DMS 273 (cell line): ENCODE measurements at regions not wholly inside any gene's neighbourhood (a gene's known extent, or its start where the extent isn't known, plus 50 kb on each side); places are given as distances from the start of the nearest gene placed in this dataset.
"Not testable (repeated sequence)": the region's sequence is repeated elsewhere in the genome, so short reads cannot be mapped to it uniquely, and the experiment has no call there.

Experiments
- DNase-seq: peaks from one replicate; lab custom pipeline; 2025; ENCODE audit not compliant: unreplicated experiment; lab: John Stamatoyannopoulos, UW

DNA sequence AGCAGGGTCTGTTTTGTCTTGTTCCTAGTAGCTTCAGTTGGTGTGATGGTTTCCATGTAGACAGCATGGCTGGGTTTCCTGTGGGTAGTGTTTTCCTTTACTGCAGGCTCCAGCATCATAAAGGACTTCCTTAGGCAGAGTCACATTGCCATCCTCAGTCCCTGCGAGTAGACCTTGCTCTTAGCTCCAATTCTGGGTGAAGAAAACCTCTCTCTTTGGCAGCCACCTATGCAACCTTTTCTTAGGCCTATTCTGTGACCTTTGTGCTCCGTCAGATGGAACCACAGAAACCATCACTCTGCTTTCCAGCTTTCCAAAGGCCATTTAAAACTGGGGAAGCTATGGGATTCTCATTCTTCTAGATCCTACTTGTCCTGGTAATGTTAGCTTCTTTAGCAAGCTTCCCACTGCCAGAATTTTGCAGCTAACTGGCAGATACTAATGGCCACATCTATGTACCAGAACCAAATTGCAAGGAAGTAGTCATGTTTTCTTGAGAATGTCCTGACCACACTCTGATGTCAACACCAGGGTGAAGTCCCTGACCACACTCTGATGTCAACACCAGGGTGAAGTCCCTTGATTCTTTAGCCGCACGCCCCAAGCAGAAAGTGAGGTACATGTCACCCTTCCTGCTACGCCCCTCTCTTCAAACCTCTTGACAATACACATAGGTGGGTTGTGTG, 646.6 kb upstream of the HS3ST5 start:
- no peak for DNase-seq

DNA sequence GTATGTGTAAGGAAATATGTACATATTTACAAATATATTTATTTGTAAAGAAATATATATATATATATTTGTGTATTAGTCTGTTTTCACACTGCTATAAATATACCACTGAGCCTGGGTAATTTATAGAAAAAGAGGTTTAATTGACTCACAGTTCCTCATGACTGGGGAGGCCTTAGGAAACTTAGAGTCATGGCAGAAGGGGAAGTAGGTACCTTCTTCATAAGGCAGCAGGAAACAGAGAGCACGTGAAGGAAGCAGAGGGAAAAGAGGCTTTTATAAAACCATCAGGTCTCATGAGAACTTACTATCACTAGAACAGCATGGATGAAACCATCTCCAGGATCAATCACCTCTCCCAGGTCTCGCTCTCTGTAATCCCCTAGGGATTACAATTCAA, 644.5 kb upstream of the HS3ST5 start:
- no peak for DNase-seq

DNA sequence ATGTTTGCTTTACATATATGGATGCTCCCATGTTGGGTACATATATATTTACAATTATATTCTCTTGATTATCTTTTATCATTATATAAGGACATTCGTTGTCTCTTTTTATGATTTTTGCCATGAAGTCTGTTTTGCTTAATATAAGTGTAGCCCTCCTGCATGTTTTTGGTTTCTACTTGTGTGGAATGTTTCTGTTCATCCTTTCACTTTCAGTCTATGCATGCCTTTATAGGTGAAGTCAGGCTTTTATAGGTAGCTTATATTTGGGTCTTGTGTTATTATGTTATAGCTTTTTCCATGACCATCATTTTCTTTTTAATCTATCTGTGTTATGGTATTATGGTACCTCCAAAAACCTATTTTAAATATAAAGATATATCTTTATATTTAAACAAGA, 612.5 kb upstream of the HS3ST5 start:
- no peak for DNase-seq

DNA sequence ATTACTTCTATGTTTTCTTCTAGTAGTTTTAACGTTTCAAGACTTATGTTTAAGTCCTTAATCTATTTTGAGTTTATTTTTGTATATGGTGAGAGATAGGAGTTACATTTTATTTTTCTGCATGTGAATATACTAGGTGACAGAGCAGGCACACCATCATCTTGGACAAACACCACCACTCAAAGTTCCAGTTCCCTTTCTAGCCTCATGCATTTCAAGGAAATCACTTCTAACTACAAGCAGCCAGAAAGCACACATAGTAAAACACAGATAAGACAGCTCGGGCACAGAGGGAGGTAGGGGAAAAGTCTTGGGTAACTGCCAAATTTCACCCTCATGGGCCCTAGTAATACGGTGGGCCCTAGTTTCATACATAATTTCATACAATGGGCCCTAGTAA, 609.4 kb upstream of the HS3ST5 start:
- no peak for DNase-seq

DNA sequence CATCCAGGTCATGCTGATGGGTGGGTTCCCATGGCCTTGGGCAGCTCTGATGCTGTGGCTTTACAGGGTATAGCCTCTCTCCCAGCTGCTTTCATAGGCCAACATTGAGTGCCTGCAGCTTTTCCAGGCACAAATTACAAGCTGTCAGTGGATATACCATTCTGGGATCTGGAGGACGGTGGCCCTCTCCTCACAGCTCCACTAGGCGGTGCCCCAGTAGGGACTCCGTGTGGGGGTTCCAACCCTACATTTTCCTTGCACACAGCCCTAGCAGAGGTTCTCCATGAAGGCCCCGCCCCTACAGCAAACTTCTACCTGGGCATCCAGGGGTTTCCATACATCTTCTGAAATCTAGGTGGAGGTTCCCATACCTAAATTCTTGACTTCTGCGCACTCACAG, 602.6 kb upstream of the HS3ST5 start:
- DNase-seq: no peak

DNA sequence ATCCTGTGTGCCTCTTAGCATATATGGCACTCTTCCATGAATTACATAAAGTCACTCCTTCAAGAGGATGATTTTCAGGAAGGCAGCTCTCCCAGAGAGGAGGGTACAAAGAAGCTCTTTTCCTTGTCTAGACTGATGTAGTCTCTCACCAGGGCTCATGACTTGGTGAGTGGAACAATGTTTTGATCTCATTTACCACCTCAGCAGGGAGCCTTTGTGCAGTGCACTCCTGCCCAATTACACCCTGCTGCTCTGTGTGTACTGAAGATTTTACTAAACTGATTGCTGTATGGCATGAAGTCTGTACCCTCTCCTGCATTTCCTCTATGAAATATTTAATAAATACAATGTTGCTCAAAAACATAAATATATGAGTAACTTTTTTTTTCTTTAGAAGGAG, 598.3 kb upstream of the HS3ST5 start:
- DNase-seq: peak; percentile 2

DNA sequence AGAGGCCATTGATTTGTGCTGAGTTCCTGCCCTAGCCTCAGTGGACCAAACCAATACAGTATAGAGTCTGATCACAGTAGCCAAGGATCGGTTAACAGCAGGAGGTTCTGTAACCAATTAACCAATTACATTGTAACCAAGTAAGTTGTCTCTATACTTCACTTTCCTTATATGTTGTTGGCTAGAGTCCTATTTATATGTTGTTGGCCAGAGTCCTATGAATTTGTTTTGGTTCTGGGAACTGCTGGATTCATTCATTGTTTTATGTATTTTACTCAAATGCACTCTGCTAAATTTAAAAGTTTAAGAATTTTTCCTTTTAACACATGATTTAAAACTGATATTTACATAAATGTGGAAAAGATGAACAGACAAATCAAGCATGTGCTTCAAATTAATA, 597.4 kb upstream of the HS3ST5 start:
- no peak for DNase-seq

DNA sequence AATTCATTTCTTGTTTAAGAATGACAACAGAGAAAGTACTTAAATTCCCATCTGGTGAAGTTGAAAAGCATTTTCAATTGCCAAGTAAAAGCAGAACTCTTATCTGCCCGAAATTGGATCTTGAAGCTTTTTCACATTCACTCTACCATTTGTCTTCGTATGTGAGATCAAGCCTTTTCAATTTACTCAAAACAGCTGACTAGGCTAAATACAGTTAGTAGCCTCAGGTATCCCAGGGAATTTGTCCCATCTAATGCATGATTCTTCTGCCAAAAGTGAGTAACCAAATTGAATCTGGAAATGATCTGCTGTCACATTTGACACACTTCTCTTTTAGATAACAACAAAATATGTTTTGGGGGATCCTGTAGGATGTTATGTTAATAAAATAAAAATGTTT, 596.8 kb upstream of the HS3ST5 start:
- DNase-seq: no peak

DNA sequence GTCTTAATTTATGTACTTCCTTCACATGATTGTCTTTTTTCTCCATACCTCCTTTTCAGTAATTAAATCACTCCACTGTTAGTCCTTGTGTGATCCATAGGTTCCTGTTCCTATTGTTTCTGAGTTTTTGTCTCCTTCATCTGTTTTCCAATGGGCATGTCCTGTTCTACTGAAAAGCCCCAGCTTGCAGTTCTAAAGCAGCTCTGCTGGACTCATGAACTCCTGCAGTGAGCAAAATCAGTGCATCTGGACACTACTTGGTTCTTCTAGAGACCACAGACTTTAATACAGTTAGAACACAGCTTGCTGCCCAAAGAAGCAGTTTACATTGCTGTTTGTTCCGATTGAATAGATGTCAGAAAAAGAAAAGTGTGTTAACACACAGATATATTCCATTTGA, 593.3 kb upstream of the HS3ST5 start:
- no peak for DNase-seq

DNA sequence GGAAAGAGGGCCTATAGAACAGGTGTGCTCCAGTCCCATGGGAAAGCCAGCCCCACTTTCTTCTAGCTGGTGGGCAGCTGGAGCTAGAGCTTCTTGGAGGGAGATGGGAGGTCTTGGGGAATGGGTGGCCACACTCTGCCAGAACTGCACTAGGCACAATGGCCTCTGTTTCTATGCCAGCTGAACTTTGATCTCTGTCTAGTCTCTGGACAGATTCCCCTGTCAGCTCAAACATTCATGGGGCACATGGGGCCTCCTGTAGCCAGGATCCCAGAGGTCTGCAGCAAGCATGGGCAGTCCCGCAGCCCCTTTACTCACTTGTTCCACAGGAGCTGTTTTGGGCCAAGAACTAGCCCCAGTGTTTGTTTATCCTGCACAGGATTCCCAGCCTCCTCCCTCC, 591.3 kb upstream of the HS3ST5 start:
- DNase-seq: no peak

DNA sequence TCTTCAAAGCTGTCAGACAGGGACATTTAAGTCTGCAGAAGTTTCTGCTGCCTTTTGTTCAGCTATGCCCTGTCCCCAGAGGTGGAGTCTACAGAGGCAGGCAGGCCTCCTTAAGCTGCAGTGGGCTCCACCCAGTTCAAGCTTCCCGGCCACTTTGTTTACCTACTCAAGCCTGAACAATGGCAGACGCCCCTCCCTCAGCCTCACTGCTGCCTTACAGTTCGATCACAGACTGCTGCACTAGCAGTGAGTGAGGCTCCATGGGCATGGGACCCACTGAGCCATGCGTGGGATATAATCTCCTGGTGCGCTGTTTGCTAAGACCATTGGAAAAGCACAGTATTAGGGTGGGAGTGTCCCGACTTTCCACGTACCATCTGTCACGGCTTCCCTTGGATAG, 585.9 kb upstream of the HS3ST5 start:
- not testable (repeated sequence) for DNase-seq

DNA sequence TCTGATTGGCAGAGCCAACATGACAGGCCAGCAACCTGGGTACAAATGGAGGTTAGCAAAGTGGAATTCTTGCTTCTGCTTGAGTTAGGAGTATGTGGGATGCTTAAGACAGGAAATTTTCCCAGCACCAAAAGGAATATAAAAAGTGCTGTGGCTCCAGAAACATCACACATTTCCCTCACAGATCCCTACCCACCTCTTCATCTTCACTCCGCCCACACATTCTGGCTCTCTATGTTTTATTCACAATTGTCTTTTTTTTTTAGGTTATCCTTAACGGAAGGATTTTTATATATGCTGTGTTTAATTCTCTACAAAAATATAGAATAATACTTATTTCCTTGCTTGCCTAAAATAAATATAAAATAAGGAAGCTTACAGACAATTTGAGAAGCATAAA, 563.3 kb upstream of the HS3ST5 start:
- no peak for DNase-seq

DNA sequence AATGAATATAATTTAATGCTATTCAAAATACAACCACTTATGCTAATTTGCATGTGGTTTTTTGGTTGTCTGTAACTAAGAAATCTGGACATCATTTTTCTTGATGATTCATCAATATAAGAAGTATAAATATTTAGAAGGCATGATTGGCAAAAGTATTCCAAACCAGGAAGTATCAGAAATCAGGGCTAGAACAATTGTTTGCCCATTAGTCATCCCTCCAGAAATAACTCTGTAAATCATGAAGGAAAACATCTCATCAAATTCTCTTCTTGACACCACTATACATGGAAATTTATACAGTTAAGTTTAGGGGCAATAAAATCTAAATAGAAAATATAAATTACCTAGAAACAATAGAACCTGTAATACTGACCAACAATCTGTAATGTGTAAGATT, 554.7 kb upstream of the HS3ST5 start:
- no peak for DNase-seq

DNA sequence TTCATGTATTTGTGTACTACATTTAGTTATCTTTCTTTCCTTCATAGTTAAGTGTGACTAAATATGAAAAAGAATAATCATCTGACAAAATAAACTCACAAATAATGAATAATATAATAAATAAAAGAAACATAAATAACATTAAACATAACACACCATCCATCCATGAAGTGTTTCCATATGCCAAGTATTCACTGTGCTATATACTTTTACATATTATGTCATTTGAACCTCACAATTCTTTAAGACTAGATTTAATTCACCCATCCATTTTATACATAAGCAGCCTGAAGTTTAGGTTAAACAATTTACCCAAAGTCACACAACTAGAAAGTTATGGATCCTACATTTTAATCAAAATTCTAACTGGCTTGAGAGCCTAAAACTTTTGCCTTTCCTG, 549.4 kb upstream of the HS3ST5 start:
- DNase-seq: no peak

DNA sequence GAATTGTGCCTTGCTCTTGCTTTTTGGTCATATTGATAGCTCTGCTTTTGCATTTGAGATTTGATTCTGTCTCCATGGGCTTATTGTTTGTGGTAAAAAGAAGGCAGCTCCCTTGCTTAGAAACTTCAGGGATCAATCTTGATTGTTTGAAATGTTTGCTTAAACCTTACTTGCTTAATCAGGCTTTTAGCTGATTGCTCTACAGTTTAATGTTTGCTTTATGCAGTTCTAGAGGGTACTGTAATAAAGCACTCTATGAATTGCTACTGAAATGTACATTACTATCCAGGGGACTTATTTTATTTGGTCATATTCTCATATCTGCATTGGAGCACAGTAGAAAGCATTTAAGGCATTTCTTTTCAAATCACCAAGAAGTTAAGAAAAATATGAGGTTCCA, 545.4 kb upstream of the HS3ST5 start:
- no peak for DNase-seq

DNA sequence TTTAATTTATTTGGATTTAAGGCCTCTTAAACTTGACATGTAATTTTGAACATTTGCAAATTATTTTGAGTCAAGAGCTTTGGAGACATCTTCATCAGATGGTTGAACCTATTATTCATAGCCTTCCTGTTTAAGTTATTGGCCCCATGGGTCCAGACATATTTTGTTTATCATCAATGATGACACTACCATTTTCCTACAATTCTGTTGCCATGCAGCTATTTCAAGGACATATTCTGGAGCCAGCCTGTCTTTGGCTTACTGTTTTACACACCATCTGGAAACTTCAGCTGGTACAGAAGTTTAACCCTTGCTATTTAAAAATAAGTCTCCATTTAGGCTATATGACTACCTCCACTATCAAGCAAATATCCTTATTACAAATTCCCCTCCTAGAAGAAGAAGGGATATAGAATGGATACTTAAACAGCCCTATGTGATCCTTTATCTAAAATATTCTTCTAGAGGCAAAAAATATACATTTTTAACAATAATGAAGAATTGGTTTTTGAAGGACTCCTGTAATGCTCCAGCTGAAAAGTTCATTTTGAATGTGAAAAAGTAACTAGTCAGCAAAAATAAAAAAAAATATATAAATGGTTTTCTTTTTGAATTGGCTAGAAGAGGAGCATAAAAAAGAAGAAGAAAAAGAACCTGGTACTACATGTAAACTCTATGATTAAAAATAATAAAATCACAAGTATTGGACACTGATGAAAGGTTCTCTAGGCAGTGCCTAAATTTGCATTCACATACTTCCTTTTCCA, 544.0 kb upstream of the HS3ST5 start:
- peak; percentile 53 for DNase-seq

DNA sequence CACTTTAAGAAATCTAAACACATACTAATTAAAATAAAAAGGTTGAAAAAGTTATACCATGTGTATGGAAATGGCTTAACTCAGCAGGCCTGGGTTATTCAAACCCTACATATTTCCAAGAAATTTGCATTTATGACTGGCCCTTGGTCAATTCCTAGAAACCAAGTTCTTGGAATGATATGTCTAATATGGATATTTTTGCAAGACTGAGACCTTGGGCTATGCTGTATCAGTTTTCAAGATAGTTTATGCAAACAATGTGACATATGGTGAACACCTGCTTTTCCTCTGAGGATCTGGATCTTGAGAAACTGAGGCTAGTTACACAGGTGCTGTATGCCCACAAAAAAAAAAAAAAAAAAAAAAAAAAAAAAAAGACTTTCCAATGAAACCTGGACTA, 536.9 kb upstream of the HS3ST5 start:
- DNase-seq: no peak

DNA sequence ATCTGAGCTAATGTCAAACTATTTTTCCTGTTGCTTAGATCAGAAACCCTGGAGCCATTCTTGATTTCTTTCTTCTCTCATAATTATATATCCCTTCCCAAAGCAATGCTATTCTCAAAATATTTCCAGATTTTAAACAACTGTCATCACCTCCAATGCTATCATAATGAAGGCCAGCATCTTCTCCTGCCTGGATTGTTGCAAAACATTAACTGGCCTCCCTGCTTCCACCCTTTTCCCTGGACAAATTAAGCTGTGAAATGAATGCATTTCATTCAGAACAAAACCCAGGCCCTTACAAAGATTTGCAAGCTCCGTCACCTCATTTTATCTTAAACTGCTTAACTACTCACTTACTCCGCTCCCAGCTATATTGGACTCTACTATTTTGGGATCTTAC, 535.3 kb upstream of the HS3ST5 start:
- DNase-seq: no peak

DNA sequence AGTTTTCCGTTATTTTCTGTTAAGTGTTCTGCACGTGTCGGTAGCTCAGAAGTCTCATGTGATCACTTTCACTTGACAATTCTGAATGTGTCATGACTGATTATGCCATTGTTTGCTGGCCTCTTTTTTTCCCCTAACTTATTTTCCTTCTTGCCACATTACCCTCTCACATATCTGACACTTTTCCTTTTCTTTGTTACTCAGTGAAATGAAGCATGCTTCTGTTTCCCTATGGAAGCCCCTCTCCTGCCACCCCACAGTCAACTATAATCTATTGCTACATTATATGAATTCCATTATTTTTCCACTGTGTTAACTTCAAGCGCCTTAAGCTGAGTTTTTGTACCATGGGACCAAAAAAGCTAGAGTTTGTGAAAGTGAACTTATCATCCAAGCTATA, 531.6 kb upstream of the HS3ST5 start:
- no peak for DNase-seq

DNA sequence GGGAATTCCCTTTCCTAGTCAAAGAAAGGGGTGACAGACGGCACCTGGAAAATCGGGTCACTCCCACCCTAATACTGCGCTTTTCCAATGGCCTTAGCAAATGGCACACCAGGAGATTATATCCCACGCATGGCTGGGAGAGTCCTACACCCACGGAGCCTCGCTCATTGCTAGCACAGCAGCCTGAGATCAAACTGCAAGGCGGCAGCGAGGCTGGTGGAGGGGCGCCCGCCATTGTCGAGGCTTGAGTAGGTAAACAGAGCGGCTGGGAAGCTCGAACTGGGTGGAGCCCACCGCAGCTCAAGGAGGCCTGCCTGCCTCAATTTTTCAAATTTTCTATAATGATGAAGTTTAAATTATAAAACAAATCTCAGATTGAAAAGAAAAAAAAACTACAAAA, 522.7 kb upstream of the HS3ST5 start:
- not testable (repeated sequence) for DNase-seq

DNA sequence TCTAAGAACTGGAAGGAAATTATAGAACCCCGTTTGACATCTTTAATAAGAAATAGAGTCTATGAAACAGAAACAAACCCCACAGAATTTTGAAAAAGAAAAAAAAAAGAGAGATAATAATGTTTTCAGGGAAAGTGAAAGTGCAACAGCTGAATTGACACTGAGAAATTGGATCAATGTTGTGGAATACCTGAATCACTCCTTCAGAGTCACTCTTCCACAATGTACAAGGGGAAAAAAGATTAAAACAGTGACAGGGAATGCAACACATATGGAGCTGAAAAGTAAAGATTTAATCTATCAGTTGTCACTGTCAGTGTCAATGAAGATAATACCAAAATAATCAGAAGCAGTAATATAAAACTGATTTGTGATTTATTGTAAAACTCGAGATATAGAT, 520.8 kb upstream of the HS3ST5 start:
- no peak for DNase-seq

DNA sequence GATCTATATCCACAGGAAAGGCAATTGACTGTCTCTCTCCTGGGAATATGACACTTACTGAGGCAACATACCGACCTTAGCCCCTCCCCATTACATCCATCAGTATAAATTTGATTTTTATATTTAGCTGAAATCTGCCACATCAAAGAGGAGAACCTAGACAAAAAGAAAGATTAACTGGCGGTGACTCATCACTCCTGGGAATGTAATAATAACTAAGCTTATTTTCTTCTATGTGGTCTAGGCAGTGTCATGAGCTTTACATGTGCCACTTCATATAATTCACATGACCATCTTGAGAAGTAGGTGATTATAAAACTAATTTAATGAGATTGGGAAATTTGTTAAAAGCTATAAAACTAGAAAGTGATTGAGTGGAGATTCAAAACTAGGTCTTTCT, 520.0 kb upstream of the HS3ST5 start:
- DNase-seq: no peak

DNA sequence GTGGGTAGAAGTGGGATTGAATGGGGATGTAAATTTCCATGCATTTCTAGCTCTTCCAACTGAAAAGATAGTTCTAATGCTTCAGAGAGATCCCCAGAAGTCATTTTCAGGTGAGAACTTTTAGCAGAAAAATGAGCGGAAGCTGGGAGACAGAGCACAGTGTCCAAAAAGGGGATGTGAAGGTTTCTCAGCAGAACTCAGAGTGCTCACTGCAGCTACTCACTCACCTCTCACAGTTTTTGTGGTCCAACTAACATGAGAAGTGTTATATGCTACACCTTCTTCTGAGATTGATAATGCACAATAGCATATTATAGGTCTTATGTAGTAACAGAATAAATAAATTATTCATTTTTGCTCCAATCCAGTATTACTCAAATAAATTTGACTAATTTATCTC, 519.2 kb upstream of the HS3ST5 start:
- no peak for DNase-seq
